SK-N-SH treated with all-trans-retinoic acid at 6 μM for 48 hours (cell line): ENCODE measurements at regions not wholly inside any gene's neighbourhood (a gene's known extent, or its start where the extent isn't known, plus 50 kb on each side); places are given as distances from the start of the nearest gene placed in this dataset.
A peak's percentile ranks its signal among the peaks of the same experiment; 100 is the strongest.

Experiments used
- ATAC-seq: fragments of 200-7000 bp; cut with Tn5 transposase; 3 replicates; pipeline ENCODE4 v1.9.1; 2020; ENCODE audit warnings: mild to moderate bottlenecking, moderate library complexity
- ARNTL ChIP-seq: fragments of 450-650 bp; formaldehyde crosslinking; IDR thresholded peaks from 2 replicates; pipeline ENCODE4 v1.5.0; 2020; ENCODE audit warnings: low read depth, mild to moderate bottlenecking, moderate library complexity, borderline replicate concordance
- CSDC2 ChIP-seq: fragments of 250-450 bp; sonication (Bioruptor Pico); IDR thresholded peaks from 2 replicates; pipeline ENCODE4 v1.5.0; 2020; ENCODE audit warnings: mild to moderate bottlenecking, moderate library complexity
- ESRRG ChIP-seq: fragments of 250-450 bp; sonication (Bioruptor Pico); IDR thresholded peaks from 2 replicates; pipeline ENCODE4 v1.6.1; 2021; ENCODE audit warnings: mild to moderate bottlenecking
- ISL1 ChIP-seq: fragments of 250-450 bp; sonication (Bioruptor Pico); IDR thresholded peaks from 2 replicates; pipeline ENCODE4 v2.1.2; 2022; ENCODE audit warnings: mild to moderate bottlenecking, moderate library complexity
- OSR1 ChIP-seq: fragments of 250-450 bp; sonication (Bioruptor Pico); IDR thresholded peaks from 2 replicates; pipeline ENCODE4 v1.8.0; 2022; ENCODE audit warnings: moderate library complexity, mild to moderate bottlenecking, inconsistent platforms
- PPARA ChIP-seq: fragments of 250-450 bp; sonication (Bioruptor Pico); IDR thresholded peaks from 2 replicates; pipeline ENCODE4 v1.5.0; 2020; ENCODE audit warnings: mild to moderate bottlenecking, borderline replicate concordance
- SNAI2 ChIP-seq: fragments of 250-450 bp; sonication (Bioruptor Pico); IDR thresholded peaks from 2 replicates; pipeline ENCODE4 v1.5.0; 2020; ENCODE audit warnings: mild to moderate bottlenecking, moderate library complexity
- TCF4 ChIP-seq: fragments of 250-450 bp; sonication (Bioruptor Pico); IDR thresholded peaks from 2 replicates; pipeline ENCODE4 v1.8.0; 2021; ENCODE audit warnings: mild to moderate bottlenecking, moderate library complexity, borderline replicate concordance
- TOX ChIP-seq: fragments of 250-450 bp; sonication (Bioruptor Pico); IDR thresholded peaks from 2 replicates; pipeline ENCODE4 v1.8.0; 2021; ENCODE audit warnings: mild to moderate bottlenecking, moderate library complexity, borderline replicate concordance
- ZC3H10 ChIP-seq: fragments of 250-450 bp; sonication (Bioruptor Pico); IDR thresholded peaks from 2 replicates; pipeline ENCODE4 v1.5.1; 2021; ENCODE audit warnings: mild to moderate bottlenecking, moderate library complexity
- ZFP3 ChIP-seq: fragments of 250-450 bp; sonication (Bioruptor Pico); IDR thresholded peaks from 2 replicates; pipeline ENCODE4 v1.5.0; 2020; ENCODE audit warnings: mild to moderate bottlenecking, moderate library complexity
- ZFP30 ChIP-seq: fragments of 450-650 bp; formaldehyde crosslinking; IDR thresholded peaks from 2 replicates; pipeline ENCODE4 v1.5.0; 2022; ENCODE audit warnings: mild to moderate bottlenecking, moderate library complexity
- ZNF70 ChIP-seq: fragments of 450-650 bp; formaldehyde crosslinking; IDR thresholded peaks from 2 replicates; pipeline ENCODE4 v1.5.0; 2020; ENCODE audit warnings: mild to moderate bottlenecking, moderate library complexity
- ZNF8 ChIP-seq: fragments of 450-650 bp; formaldehyde crosslinking; IDR thresholded peaks from 2 replicates; pipeline ENCODE4 v1.5.0; 2020; ENCODE audit warnings: mild to moderate bottlenecking, moderate library complexity
- TF ChIP-seq, protein P1 (sequence below): fragments of 250-450 bp; sonication (Bioruptor Pico); IDR thresholded peaks from 2 replicates; pipeline ENCODE4 v1.5.1; 2021; ENCODE audit warnings: mild to moderate bottlenecking, moderate library complexity
- TF ChIP-seq, protein P2 (sequence below): fragments of 250-450 bp; sonication (Bioruptor Pico); IDR thresholded peaks from 2 replicates; pipeline ENCODE4 v1.8.0; 2020; ENCODE audit warnings: mild to moderate bottlenecking, moderate library complexity, borderline replicate concordance
- TF ChIP-seq, protein P3 (sequence below): fragments of 250-450 bp; sonication (Bioruptor Pico); IDR thresholded peaks from 2 replicates; pipeline ENCODE4 v1.5.1; 2020; ENCODE audit warnings: low read depth, mild to moderate bottlenecking, moderate library complexity
- TF ChIP-seq, protein P4 (sequence below): fragments of 250-450 bp; sonication (Bioruptor Pico); IDR thresholded peaks from 2 replicates; pipeline ENCODE4 v1.8.0; 2021; ENCODE audit warnings: low read depth, mild to moderate bottlenecking, moderate library complexity, borderline replicate concordance

DNA sequence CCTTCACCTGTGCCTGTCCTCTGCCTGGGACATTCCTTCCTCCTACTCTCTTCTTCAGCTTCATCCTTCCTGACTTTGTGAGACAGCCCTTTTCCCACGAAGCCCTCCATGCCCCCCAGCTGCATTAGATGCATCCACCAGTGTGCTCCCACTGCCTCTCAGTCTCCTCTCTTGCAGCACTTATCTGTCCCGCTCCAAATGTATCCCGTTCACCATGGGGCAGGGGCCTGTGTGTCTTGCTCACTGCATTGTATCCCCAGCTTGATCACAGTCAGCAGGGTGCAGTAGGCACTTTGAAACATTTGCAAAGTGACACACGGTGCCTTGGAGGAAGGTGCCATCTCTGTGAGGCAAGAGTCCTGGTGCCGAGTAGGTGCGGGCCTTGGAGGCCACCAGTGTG is 104.0 kb downstream of the SLC25A47 start:
- no peak for ATAC-seq
- no peak for TF ChIP-seq PPARA (CRISPR knock-in tag)
- no peak for TF ChIP-seq ZNF70 (CRISPR knock-in tag)
- no peak for TF ChIP-seq ARNTL (CRISPR knock-in tag)
- TF ChIP-seq CSDC2 (CRISPR knock-in tag), result no peak
- no peak for TF ChIP-seq ISL1 (CRISPR knock-in tag)
- TF ChIP-seq, protein P1, sequence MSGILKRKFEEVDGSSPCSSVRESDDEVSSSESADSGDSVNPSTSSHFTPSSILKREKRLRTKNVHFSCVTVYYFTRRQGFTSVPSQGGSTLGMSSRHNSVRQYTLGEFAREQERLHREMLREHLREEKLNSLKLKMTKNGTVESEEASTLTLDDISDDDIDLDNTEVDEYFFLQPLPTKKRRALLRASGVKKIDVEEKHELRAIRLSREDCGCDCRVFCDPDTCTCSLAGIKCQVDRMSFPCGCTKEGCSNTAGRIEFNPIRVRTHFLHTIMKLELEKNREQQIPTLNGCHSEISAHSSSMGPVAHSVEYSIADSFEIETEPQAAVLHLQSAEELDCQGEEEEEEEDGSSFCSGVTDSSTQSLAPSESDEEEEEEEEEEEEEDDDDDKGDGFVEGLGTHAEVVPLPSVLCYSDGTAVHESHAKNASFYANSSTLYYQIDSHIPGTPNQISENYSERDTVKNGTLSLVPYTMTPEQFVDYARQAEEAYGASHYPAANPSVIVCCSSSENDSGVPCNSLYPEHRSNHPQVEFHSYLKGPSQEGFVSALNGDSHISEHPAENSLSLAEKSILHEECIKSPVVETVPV (CRISPR knock-in tag), result no peak
- no peak for TF ChIP-seq OSR1 (CRISPR knock-in tag)
- TF ChIP-seq, protein P2, sequence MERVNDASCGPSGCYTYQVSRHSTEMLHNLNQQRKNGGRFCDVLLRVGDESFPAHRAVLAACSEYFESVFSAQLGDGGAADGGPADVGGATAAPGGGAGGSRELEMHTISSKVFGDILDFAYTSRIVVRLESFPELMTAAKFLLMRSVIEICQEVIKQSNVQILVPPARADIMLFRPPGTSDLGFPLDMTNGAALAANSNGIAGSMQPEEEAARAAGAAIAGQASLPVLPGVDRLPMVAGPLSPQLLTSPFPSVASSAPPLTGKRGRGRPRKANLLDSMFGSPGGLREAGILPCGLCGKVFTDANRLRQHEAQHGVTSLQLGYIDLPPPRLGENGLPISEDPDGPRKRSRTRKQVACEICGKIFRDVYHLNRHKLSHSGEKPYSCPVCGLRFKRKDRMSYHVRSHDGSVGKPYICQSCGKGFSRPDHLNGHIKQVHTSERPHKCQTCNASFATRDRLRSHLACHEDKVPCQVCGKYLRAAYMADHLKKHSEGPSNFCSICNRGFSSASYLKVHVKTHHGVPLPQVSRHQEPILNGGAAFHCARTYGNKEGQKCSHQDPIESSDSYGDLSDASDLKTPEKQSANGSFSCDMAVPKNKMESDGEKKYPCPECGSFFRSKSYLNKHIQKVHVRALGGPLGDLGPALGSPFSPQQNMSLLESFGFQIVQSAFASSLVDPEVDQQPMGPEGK (CRISPR knock-in tag), result no peak
- TF ChIP-seq ESRRG (CRISPR knock-in tag), result no peak
- TF ChIP-seq, protein P3, sequence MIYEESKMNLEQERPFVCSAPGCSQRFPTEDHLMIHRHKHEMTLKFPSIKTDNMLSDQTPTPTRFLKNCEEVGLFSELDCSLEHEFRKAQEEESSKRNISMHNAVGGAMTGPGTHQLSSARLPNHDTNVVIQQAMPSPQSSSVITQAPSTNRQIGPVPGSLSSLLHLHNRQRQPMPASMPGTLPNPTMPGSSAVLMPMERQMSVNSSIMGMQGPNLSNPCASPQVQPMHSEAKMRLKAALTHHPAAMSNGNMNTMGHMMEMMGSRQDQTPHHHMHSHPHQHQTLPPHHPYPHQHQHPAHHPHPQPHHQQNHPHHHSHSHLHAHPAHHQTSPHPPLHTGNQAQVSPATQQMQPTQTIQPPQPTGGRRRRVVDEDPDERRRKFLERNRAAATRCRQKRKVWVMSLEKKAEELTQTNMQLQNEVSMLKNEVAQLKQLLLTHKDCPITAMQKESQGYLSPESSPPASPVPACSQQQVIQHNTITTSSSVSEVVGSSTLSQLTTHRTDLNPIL (CRISPR knock-in tag), result no peak
- no peak for TF ChIP-seq ZFP30 (CRISPR knock-in tag)
- no peak for TF ChIP-seq ZNF8 (CRISPR knock-in tag)
- TF ChIP-seq, protein P4, sequence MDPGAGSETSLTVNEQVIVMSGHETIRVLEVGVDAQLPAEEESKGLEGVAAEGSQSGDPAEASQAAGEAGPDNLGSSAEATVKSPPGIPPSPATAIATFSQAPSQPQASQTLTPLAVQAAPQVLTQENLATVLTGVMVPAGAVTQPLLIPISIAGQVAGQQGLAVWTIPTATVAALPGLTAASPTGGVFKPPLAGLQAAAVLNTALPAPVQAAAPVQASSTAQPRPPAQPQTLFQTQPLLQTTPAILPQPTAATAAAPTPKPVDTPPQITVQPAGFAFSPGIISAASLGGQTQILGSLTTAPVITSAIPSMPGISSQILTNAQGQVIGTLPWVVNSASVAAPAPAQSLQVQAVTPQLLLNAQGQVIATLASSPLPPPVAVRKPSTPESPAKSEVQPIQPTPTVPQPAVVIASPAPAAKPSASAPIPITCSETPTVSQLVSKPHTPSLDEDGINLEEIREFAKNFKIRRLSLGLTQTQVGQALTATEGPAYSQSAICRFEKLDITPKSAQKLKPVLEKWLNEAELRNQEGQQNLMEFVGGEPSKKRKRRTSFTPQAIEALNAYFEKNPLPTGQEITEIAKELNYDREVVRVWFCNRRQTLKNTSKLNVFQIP (CRISPR knock-in tag), result no peak
- no peak for TF ChIP-seq ZC3H10 (CRISPR knock-in tag)

DNA sequence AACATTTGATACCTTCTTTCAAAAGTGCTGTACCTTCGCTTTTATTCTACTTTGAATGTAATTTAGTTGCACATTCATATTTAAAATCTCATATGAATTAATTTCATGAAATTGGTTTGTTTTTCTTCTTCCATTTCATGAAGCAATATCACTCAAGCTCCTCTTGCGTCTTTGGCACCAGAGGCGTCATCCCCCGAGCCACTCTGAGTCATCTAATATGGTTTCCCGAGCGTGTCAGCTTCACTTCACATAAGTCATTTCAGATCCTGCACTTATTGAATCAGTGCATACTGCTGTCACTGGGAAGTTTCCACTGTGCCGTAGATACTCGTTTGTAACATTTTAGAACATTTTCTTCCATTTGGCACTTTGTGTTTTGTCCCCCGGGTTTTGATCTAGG is 105.6 kb downstream of the SLC25A47 start:
- ATAC-seq, result peak; percentile 84
- TF ChIP-seq, protein P1 (CRISPR knock-in tag), result peak; percentile 72; the same call in 1 of the 2 replicates
- TF ChIP-seq, protein P3 (CRISPR knock-in tag), result peak; percentile 73; the same call in 1 of the 2 replicates
- TF ChIP-seq ZC3H10 (CRISPR knock-in tag), result peak; percentile 98
- TF ChIP-seq ZFP3 (CRISPR knock-in tag), result no peak
- no peak for TF ChIP-seq TCF4
- no peak for TF ChIP-seq ZFP30 (CRISPR knock-in tag)
- peak; percentile 86 for TF ChIP-seq ISL1 (CRISPR knock-in tag)
- peak; percentile 85; the same call in 1 of the 2 replicates for TF ChIP-seq TOX
- TF ChIP-seq, protein P2 (CRISPR knock-in tag), result 0 out of 2 replicates have a peak, but pooled peaks have one; percentile 19
- no peak for TF ChIP-seq SNAI2 (CRISPR knock-in tag)
- no peak for TF ChIP-seq ESRRG (CRISPR knock-in tag)

DNA sequence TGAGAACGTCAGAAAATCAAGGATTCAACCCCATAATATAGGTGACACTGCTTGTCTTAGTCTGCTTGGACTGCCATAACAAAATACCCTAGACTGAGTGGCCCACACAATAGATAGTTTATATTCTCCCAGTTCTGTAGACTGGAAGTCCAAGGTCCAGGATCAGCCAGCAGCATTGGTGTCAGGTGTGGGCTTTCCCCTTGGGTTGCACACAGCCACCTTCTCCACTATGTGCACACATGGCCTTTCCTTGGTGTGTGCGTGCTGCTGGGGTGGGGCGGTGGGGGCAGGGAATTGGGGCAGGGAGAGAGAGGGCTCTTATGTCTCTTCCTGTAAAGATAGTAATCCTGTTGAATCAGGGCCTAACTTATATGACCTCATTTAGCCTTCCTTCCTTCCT is 106.4 kb downstream of the SLC25A47 start:
- TF ChIP-seq, protein P1 (CRISPR knock-in tag), result no peak
- TF ChIP-seq, all 23 proteins: peak for 0
- ATAC-seq, result no peak
